ENCODE measurements at regions not wholly inside any gene's neighbourhood (a gene's known extent, or its start where the extent isn't known, plus 50 kb on each side); places are given as distances from the start of the nearest gene placed in this dataset.
"Not testable (repeated sequence)": the region's sequence is repeated elsewhere in the genome, so short reads cannot be mapped to it uniquely, and the experiment has no call there.

DNA sequence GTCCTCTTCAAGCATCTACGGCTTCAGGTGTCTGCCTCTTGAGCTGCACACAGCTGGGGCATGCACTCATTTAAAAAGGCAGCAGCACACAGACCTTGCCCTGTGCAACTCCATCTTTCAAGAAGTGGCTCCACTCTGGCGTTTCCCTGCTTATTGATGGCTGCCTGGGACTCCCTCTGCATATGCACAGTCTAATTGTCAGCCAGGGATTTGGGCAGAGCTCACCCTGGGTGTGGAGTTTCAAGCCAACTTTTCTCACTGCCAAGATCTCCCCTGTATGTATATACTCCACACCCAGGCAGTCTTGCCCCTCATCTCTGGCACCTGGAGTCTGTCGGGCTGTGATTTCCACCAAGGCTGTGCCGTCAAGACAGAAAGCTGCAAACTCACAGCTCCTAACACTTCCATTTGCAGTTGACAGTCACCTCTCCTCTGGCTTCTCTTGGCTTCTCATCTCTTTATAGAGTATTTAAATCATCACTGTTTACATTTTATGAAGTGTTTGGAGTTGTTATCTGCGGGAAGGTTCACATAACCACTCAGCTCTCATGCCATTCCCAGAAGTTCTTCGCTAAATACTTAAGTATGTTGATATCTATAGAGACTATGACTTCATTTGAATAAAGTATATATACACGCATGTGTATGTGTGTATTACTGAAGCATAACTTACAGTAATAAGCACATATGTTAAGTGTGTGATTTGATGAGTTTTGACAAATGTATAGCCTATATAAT is 130.5 kb upstream of the ZNF469 start:
- not testable (repeated sequence) for DNase-seq

DNA sequence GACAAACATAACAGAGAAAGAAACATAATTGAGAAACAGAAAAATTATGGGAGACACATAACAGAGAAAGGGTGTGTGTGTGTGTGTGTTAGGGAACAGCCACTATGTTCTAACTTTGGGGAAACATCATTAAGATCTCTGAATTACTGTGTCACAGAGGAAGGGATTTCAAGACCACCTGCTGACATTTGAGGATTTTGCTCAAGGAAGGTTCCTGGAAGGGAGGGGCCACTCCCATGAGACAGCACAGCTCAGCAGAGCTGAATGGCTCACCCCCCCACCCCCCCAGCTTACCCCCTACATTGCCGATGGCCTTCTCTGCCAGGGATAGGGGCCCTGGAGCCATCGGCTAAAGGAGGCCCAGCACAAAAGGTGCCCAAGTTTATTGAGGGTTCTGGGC is 124.6 kb upstream of the ZNF469 start:
- DNase-seq: not testable (repeated sequence)

DNA sequence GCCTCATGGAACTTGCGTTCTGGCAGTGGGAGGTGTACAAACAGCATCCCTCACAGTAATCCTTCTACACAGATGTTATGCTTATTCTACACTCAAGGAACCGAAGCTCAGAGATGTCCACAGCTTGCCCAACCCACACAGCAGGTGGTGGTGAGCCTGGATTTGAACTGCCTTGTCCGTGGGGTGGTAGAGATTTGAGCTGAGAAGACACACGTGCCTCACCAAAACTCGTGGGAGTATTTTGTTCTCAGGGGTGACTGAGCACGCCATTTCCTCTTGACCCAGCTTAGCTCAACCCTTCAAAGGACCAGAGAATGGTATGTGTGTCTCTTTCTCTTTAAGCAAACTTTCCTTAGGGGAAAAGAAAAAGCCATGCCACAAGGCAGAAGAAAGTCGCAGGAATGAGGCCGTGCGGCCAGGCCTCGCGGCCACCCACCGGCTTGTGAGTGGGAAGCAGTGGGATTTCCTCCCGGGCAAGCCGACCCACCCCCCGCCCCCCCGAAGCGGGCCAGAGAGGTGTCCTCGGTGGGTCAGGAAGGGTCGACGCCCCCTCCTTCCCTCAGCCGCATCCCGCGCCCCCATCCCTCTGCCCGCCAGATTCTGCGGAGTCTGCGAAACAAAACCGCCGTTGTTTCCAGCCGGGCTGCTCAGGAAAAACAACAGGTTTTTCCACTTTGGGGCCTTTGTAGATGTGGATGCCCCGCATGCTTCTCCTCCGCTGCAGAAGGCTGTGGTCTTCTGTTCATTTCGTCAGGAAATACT is 123.8 kb upstream of the ZNF469 start:
- DNase-seq: not testable (repeated sequence)

DNA sequence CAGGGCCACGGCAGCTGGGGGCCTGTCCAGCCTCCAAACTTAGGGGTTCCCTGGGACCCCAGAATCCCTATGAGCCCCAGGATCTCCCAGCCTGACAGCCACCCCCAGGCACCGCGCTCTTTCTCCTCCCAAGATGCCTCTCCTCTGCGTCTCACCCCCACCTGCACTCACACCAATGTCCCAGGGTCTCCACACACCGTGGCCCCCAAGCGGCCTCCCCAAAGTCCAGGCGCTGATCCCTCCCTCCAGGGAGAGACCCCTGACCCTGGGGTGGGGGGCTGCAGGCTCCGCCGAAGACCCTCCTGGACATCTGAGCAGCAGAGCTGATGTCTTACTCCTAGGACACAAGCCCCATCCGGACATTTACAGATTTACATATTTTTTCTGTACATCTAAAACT is 123.2 kb upstream of the ZNF469 start:
- DNase-seq: not testable (repeated sequence)

DNA sequence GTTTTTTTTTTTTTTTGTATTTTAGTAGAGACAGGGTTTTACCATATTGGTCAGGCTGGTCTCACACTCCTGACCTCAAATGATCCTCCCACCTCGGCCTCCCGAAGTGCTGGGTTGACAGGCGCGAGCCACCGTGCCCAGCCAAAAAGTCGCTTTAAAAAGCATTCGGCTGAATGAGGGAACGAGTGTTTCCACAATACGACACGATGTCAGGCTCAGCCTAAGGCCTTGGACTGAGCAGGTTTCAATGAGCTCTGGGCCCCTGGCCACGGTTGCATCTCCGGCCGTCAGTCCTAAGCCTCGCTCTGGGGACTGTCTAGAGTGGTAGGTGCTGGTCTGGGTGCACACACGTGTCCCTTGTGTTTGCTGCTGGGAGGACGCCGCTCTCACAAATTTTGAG is 122.6 kb upstream of the ZNF469 start:
- not testable (repeated sequence) for DNase-seq

DNA sequence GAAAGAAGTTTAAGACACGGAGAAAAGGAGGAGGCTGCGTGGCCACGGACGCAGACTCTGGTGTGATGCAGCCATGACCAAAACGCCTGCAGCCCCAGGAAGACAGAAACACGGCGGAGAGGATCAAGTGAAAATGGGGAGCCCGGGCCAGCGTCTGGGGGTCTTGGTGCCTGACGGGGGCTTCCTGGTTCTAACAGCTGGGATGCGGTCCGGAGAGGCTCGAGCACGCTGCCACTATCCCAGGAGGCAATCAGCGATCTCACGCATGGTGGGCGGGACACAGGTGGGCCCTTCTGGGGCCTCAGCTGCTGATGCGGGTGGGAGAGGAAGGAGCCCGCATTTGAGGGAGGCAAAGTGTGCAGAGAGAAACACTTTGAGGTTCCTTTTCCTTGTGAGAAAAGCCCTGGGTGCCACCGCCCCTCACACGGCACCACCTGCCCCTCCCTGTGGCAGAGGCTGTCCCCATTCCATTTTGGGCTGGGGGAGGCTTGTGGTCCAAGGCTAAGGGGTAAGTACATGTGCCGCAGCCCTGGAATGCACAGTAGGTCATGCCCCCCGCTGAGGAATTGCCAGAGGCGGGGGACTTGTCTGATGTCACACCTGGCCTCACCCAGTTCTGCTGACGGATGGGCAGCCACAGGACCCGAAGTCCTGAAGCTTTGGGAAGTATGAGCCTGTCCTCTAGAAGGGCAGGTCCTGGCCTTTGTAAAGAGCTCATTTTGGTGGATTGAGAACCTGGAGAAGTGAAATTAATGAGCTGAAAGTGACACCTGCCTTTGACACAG is 121.7 kb upstream of the ZNF469 start:
- DNase-seq: not testable (repeated sequence)

DNA sequence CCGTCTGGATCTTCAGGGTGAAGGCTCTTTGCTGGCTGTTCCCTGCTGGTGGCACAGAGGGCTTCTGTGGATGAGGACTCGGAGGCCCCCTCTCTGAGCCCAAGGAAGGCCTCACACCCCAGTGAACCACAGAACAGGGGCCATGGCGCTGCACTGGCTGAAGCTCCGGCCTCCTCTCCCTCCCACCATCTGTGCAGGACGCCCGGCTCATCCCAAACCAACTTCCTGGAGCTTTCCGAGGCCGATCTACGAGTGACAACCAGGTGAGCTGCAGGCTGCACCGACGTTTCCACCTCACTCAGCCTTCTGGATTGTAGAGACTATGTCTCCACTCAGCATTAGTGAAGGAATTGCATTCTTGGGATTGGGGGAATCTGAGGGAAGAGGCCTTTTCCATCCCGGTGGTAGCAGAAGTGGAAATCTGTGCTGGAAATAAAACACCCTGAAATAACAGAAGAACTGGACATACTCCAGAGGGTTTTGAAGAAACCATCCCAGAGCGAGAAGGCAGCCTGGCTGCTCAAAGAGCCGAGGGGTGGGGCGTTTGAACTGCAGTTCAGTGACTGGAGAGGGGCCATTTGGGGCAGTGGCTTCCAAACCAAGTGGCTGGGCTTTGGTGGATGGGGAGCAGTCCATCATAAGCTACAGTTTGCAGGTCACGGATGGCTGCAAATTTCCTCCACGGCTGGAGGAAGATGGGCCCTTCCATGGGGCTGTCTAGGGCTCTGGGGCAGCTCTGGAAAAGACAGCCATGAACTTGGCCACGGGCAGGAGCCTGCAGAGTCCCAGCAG is 120.7 kb upstream of the ZNF469 start:
- DNase-seq: not testable (repeated sequence)

DNA sequence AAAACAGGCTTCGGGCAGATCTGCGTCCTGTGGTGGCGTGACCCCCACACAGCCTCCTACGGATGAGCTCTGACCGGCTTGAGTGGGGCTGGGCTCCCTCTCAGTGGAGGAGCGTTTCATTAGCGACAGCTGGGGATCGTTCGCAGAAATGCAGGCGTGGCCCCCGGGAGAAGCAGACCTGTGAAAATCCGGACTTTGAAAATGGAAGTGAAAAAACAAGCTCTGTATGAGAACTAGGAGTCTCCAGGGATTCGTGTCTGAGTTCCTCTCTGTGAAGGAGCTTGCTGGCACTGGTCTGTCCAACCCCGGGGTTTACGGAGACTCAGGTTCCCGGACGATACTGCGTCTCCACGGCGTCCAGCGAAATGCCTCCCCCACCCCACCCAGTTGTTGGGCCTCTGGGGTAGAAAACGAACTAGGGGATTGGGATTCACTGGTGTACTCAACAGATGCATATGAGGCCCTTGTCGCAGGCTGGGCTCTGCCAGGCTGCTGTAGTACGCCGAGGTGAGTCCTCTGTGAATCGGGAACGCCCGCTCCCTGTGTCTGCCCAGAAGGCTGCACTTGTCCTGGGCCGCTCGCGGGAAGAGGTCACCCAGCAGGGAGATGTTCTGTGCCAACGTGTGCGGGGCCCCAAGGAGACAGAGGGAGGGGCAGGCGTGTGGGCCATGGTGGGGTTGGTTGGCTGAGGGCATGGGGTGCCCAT is 119.7 kb upstream of the ZNF469 start:
- not testable (repeated sequence) for DNase-seq

DNA sequence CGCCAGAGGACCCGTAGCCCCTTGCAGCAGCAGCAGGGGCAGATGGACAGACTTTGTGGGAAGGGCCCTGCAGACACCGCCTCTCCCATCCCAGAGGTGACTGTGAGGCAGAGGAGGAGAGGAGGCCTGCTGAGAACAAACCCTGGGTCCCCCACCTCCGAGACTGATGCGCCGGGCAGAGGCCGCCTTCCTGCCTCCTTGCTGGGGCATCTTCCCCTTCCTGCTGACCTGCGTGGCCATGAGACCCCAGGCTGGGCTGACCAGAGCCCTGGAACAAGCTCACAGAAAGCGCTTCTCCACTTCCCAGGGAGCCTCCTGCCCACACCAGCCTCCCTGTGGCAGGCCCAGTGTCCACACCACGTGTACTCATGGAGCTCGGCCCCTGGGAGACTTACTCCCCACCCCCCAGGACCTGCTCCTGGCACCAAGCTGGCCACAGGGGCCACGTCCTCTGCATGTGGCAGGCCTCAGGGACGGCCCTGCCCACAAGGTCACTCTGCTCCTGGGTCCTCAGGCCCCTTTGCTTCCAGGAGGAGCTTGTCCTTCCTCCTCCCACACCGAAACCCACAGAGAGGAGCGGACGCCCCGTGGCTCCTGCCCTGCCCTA is 119.0 kb upstream of the ZNF469 start:
- not testable (repeated sequence) for DNase-seq

DNA sequence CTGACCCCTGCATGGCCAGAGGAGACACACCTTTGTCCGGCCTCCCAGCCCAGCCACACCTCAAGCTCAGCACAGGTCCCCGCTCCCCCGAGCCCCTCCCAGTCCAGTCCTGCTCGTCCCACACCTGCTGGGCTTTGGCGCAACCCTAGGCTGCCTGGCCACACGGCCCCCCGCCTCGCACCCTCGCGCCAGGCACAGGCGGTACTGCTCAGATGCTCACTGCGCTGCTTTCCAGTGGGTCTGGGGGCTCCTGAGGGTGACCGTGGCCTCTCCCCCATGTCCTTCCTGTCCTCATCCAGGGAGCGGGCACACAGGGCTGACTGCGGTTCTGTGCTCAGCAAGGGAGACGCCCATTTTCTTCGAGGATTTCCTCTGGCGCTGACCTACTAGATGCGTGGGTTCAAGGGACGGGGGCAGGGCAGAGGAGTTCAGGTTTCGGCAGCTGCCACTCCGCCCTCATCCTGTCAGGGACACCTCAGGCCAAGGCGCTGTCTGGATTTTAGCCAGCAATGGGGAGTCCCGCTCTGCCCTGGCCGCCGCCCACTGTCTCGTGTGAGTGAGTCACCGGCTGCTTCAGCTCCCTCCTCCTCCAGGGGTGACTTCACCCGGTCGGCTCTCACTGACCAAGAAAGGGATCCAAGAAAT is 118.0 kb upstream of the ZNF469 start:
- DNase-seq: peak; percentile 67

DNA sequence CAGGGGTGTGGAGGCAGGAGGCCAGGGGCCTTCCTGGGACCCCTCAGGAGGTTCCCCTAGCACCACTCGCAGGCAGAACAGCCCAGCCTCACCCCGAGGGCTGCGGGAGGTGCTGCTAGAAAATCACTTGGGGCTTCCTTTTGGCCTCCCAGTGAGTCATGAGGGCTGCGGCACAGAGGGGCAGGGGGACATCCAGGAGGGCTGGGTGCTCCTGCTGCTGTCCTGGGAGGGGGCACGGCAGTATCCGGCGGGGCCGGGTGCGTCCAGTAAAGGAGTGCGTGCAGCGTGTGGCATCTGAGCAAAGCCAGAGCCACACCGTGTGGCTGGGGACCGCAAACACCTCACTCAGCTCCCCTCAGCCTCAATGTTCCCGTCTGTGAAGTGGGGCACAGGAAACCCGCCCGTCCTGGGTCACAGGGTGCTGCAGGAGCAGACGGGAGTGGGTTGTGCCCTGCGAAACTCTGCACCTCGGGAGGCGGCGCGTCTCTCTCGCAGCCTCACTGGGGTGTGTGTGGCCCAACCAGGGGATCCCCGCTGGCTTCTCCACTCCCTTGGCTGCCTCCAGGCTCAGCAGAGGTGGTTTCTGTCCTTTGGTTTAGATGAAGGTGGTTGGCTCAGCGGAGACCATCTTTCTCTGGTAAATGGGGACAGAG is 117.3 kb upstream of the ZNF469 start:
- peak; percentile 29 for DNase-seq

DNA sequence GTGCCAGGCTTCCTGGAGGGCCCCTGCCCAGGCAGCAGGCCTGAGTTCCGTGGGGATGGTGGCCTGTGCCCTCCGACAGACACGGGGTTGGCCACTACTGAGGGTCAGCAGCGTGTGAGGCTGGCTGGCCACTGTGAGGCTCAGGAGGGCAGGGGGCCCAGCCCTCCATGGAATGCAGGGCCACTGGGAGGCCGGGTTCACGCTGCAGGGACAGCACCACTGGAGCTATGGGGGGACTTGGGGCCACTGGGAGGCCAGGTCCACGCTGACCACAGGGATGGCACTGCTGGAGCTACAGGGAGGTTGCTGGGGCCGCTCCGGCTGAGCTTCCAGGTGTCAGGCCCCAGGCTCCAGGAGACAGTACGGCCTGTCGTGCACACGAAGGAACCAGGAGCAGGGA is 116.7 kb upstream of the ZNF469 start:
- not testable (repeated sequence) for DNase-seq

DNA sequence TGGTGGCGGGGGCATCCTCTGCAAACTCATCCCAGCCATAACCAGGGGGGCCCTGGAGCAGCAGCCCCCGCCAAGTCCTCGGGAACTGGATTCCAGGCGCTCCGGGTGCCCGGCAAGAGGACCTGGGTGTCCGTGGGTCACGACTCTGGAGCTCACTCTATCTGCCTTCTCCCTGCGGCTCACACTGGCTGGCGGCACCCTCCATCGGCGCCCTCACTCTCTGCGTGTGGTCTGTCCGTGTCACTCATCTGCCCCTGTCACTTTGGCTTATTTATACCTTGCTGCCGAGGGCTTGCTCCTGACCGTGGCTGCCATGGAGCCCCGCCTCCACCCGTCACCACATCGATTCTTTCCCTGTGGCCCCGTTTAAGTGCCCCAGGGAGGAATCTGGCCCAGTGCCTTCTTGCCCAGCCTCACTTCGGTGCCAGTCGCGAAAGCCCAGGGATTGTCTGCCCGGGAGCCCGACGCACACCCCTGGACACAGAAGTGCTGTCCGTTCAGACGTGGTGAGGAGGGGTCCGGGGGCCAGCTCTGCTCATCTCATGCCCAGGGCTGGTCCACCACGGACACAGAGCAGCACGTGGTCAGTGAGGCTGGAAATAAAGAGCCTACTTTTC is 115.7 kb upstream of the ZNF469 start:
- not testable (repeated sequence) for DNase-seq

DNA sequence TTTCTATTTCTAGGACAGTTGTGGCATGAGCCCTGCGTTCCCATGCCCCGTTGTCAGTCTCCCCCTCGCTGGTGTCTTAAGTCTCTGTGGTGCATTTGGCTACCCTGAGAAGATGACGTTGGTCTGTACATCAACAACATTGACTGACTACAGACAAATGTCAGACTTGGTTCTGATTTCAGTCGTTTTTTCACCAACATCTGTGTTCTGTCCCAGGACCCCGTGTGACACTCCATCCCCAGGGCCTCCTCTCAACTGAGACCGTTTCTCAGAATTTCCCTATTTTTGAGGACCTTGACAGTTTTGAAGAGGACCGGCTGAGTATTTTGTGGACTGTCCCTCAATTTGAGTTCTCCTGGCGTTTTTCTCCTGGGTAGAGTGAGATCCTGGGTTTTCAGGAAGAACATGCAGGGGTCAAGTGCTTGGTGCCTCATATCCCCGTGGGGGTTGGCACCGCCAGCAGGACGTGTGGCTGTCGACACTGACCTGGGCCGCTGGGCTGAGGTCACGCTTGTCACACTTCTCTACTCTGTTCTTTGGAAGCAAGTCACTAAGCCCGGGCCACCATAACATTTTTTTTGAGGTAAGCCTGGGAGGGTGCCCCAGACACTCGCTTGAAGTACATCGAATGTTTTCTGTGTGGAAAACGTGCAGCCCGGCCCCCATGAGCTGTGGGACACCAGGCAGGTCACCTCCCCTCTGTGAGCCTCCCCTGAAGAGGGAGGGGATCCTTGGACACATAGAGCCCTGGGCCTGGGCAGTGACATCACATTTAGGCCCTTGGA is 114.4 kb upstream of the ZNF469 start:
- not testable (repeated sequence) for DNase-seq

DNA sequence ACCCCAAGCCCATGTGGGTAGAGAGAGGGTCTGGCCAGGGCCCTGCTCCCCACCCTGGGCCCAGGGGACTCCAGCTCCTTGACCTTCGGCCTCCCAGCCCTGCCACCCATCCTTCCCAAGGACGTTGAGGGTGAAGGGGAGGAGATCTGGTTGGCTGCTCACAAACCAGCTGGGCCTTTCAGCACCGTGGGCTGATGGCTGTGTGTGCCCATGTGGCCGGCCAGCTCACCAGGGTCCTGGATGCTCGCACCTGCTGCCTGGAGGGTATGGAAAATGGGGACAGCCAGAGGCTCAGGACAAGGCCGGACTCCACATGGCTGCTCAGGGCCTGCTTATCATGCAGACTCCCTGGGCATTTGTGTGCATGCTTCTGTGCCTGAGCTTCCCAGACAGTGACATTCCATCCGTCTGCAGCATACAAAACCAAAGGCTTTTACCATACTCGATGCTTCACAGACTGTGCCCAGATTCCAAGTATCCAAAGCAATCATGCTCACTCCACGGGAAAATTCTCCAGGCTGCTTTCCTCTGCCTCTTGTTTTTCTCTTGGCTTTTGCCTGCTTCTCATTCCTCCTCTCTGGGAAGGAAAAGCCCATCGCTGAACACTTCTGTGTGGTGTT is 112.5 kb upstream of the ZNF469 start:
- DNase-seq: not testable (repeated sequence)

DNA sequence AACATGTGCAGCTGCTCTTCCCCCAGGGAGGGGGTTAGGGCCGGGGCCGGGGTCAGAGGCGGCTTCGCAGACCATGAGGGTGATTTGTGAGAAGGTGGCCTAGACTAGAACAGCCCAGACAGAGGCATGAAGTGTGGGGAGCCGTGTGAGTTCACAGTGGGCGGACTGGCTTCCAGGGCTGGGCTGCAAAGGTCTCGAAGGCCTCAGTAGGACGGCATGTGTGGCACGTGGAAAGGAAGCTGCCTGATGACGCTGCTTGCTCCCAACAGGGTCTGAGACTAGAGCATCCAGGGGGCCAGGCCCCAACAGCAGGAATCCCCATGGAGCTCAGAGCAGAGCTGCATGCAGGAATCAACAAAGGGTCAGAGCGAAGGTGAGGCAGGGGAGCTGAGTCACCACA is 111.5 kb upstream of the ZNF469 start:
- DNase-seq: not testable (repeated sequence)

DNA sequence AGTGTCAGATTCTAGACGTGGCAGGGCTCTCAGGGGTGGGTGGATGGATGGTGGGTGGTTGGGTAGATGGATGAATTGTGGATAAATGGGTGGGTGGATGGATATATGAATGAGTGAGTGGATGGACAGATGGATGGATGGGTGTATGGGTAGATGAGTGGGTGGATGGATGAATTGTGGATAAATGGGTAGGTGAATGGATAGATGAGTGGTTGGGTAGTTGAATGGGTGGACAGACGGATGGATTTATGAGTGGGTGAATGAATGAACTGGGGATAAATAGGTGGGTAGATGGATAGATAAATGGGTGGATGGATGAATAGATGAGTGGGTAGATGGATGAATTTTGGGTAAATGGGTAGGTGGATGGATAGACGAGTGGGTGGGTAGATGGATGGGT is 111.0 kb upstream of the ZNF469 start:
- not testable (repeated sequence) for DNase-seq

DNA sequence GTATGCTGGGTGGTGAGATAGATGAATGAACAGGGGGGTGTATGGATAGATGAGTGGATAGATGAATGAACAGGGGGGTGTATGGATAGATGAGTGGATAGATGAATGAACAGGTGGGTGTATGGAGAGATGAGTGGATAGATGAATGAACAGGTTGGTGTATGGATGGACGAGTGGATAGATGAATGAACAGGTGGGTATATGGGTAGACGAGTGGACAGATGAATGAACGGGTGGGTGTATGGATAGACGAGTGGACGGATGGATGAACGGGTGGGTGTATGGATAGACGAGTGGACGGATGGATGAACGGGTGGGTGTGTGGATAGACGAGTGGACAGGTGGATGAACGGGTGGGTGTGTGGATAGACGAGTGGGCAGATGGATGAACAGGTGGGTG is 110.3 kb upstream of the ZNF469 start:
- not testable (repeated sequence) for DNase-seq

Measured in stimulated activated CD4-positive, alpha-beta T cell treated with anti-CD3 and anti-CD28 coated beads, Interleukin-4, amount 100 ng/mL, for 24 hours (primary cell).